Endothelial cell of umbilical vein (primary cell): ENCODE measurements at regions not wholly inside any gene's neighbourhood (a gene's known extent, or its start where the extent isn't known, plus 50 kb on each side); places are given as distances from the start of the nearest gene placed in this dataset.

Experiments used
- BruUV-seq: library from RNA; stranded (reverse); fragments of 400-500 nt; replicated peaks from 2 replicates; lab custom pipeline; 2021; lab: Mats Ljungman, UMichigan
- CTCF ChIA-PET: fragments of 300-600, 350-600 bp; sonication (Branson Sonifier 250); formaldehyde crosslinking; loops from one replicate; lab custom pipeline; 2021; ENCODE audit warnings: antibody characterized with exemption, inconsistent platforms; lab: Charles Lee
- POLR2A ChIA-PET: fragments of 300-600, 350-600 bp; sonication (Branson Sonifier 250); formaldehyde crosslinking; loops from one replicate; lab custom pipeline; 2021; ENCODE audit warnings: antibody characterized with exemption, inconsistent platforms; lab: Charles Lee
- DNase-seq: peaks from one replicate; pipeline ENCODE4 v3.0.0-alpha.2; 2011; ENCODE audit warnings: low read depth, low spot score
- FAIRE-seq: peaks from 2 replicates; lab custom pipeline; 2011; peaks lifted over from hg19 to GRCh38; lab: Jason Lieb, UNC
- H2AFZ ChIP-seq: 2 replicates; pipeline ENCODE4 v1.6.0; 2012; ENCODE audit warnings: low read depth, low read length, control low read depth, inconsistent platforms
- H3K27ac ChIP-seq: 2 replicates; pipeline ENCODE4 v1.5.1; 2011; ENCODE audit warnings: low read depth, mild to moderate bottlenecking, control low read depth, low read length, moderate library complexity; ENCODE audit not compliant: insufficient read depth
- H3K27me3 ChIP-seq, 2 experiments: 2 replicates each; pipeline versions ENCODE4 v1.6.0 to v1.6.1; 2011; ENCODE audit warnings: low read length in 2 of 2, mixed read lengths in 1 of 2; ENCODE audit not compliant: control insufficient read depth in 2 of 2, insufficient read depth in 2 of 2
- H3K36me3 ChIP-seq, 2 experiments: 2 replicates in 1 of 2; 3 replicates in 1 of 2; pipeline ENCODE4 v1.5.1; 2011; ENCODE audit warnings: low read length in 2 of 2, mild to moderate bottlenecking in 1 of 2, moderate library complexity in 1 of 2; ENCODE audit not compliant: control insufficient read depth in 2 of 2, insufficient read depth in 2 of 2; ENCODE audit errors: extremely low read depth in 1 of 2
- H3K4me1 ChIP-seq: 3 replicates; pipeline ENCODE4 v1.5.1; 2011; ENCODE audit warnings: mild to moderate bottlenecking, low read length; ENCODE audit not compliant: control insufficient read depth, insufficient read depth; ENCODE audit errors: extremely low read depth
- H3K4me2 ChIP-seq: 2 replicates; pipeline ENCODE4 v1.6.1; 2011; ENCODE audit warnings: low read length, control low read depth, mixed read lengths; ENCODE audit not compliant: insufficient read depth
- H3K4me3 ChIP-seq, 3 experiments: fragments of 200-600 bp in 1 of 3; sonication (generic), shearing (Covaris generic) in 1 of 3; replicated peaks in 1 of 3; 2 replicates each; pipeline ENCODE4 v1.5.1; 2011 to 2016; ENCODE audit warnings: control low read depth in 3 of 3, low read length in 3 of 3, mild to moderate bottlenecking in 2 of 3, inconsistent platforms in 1 of 3, low read depth in 1 of 3, moderate library complexity in 1 of 3; ENCODE audit not compliant: insufficient read depth in 1 of 3
- H3K79me2 ChIP-seq: 2 replicates; pipeline ENCODE4 v1.6.0; 2012; ENCODE audit warnings: low read length, inconsistent platforms; ENCODE audit not compliant: control insufficient read depth, insufficient read depth
- H3K9ac ChIP-seq: replicated peaks from 2 replicates; pipeline ENCODE3; 2011; ENCODE audit warnings: low read length, control low read depth; ENCODE audit not compliant: insufficient read depth; ENCODE audit errors: extremely low read depth
- H3K9me1 ChIP-seq: replicated peaks from 3 replicates; pipeline ENCODE4 v1.6.0; 2011; ENCODE audit warnings: mild to moderate bottlenecking, low read length; ENCODE audit not compliant: control insufficient read depth, insufficient read depth; ENCODE audit errors: extremely low read depth
- H3K9me3 ChIP-seq: replicated peaks from 2 replicates; pipeline ENCODE4 v1.5.1; 2012; ENCODE audit warnings: low read length, inconsistent platforms; ENCODE audit not compliant: control insufficient read depth, insufficient read depth
- H4K20me1 ChIP-seq: replicated peaks from 2 replicates; pipeline ENCODE3; 2011; ENCODE audit warnings: mild to moderate bottlenecking, low read length; ENCODE audit not compliant: control insufficient read depth, insufficient read depth; ENCODE audit errors: extremely low read depth
- EZH2 ChIP-seq: IDR thresholded peaks from 2 replicates; pipeline ENCODE4 v1.6.1; 2012; ENCODE audit warnings: borderline replicate concordance, low read depth, mild to moderate bottlenecking, moderate library complexity, low read length, inconsistent platforms; ENCODE audit not compliant: severe bottlenecking
- FOS ChIP-seq: IDR thresholded peaks from 2 replicates; pipeline ENCODE4 v1.6.1; 2011; ENCODE audit warnings: mild to moderate bottlenecking, low read length, moderate library complexity, borderline replicate concordance; ENCODE audit not compliant: insufficient read depth
- GATA2 ChIP-seq: IDR thresholded peaks from 2 replicates; pipeline ENCODE4 v1.7.0; 2011; ENCODE audit warnings: low read depth, mild to moderate bottlenecking, moderate library complexity, mixed read lengths, low read length; ENCODE audit not compliant: insufficient read length, insufficient read depth
- JUN ChIP-seq: IDR thresholded peaks from 2 replicates; pipeline ENCODE4 v1.6.1; 2011; ENCODE audit warnings: borderline replicate concordance, low read depth; ENCODE audit not compliant: insufficient read length, insufficient read depth
- MYC ChIP-seq: IDR thresholded peaks from one replicate; pipeline ENCODE4 v1.6.1; 2011; ENCODE audit warnings: mild to moderate bottlenecking, low read depth, low read length
- POLR2A ChIP-seq: IDR thresholded peaks from 2 replicates; pipeline ENCODE4 v1.6.1; 2012; ENCODE audit warnings: low read depth, mild to moderate bottlenecking, control low read depth, low read length
- POLR2AphosphoS5 ChIP-seq: IDR thresholded peaks from 2 replicates; pipeline ENCODE4 v1.6.1; 2012; ENCODE audit warnings: low read depth, mild to moderate bottlenecking, control low read depth, low read length, moderate library complexity; ENCODE audit not compliant: insufficient read depth
- dilution Hi-C: fragments of 300-500 bp; cut with MboI; formaldehyde crosslinking; loops from one replicate; pipeline ENCODE4 v1.15.0; 2019; ENCODE audit warnings: low sequenced_read_pairs; ENCODE audit not compliant: extremely low pct_ligation_motif_present
- intact Hi-C: fragments of 100-400 bp; cut with micrococcal nuclease; formaldehyde crosslinking; loops from one replicate; pipeline ENCODE4 v1.10.0; 2022
- TF ChIP-seq, protein P1 (sequence below), 2 donors: IDR thresholded peaks; 1 replicate in 1 of 2; 2 replicates in 1 of 2; pipeline ENCODE4 v1.5.1; 2011; ENCODE audit warnings: low read length in 2 of 2, mild to moderate bottlenecking in 2 of 2, moderate library complexity in 2 of 2, control low read depth in 1 of 2, inconsistent platforms in 1 of 2, low read depth in 1 of 2; ENCODE audit not compliant: insufficient read depth in 1 of 2; ENCODE audit errors: extremely low read depth in 1 of 2
- TF ChIP-seq, protein P2 (sequence below): IDR thresholded peaks from 2 replicates; pipeline ENCODE4 v1.6.1; 2011; ENCODE audit not compliant: insufficient read depth, insufficient read length

DNA sequence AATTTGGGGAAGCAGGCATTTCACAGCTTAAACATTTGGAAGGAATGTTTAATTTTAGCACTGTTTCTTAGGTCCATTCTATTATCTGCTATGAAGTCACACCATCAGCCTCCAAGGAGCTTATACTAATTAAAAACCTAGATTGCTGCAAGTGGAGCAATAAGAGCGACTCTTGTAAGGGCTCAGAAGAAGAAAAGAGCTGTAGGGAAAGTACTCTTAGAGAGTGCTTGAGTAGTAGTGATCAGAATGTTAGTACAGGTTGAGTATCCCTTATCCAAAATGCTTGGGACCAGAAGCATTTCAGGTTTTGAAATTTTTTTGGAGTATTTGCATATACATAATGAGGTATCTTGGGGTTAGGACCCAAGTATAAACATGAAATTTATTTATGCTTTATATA is 285.3 kb downstream of the UBE3D start:
- Histone ChIP-seq H3K27ac (no peak overlapping the region), H3K36me3 (no peaks in the 10 kb centered on the region), H3K4me2 (no peak overlapping the region), H3K79me2 (no peaks in the 10 kb centered on the region), H3K9ac (no peak overlapping the region), H3K4me3 (no peak overlapping the region), H3K4me1 (no peaks in the 10 kb centered on the region), H3K9me1 (no peaks in the 10 kb centered on the region), H4K20me1 (no peaks in the 10 kb centered on the region), H3K9me3 (no peaks in the 10 kb centered on the region), H3K27me3 (no peaks in the 10 kb centered on the region), H2AFZ (no peak overlapping the region)
- DNase-seq: no peak
- ChIA-PET CTCF (interaction anchor here (0.7 kb wide), 1 partner anchor 48 kb away, joined by 3 read pairs; no protein-coding TSS in a partner anchor), POLR2A (no interaction called here)
- BruUV-seq: no TSS peak
- dilution Hi-C loops (no loop called here), intact Hi-C loops (no loop called here)
- no peak for FAIRE-seq
- TF ChIP-seq POLR2A (no peak), MYC (no peak)
- TF ChIP-seq, protein P1, sequence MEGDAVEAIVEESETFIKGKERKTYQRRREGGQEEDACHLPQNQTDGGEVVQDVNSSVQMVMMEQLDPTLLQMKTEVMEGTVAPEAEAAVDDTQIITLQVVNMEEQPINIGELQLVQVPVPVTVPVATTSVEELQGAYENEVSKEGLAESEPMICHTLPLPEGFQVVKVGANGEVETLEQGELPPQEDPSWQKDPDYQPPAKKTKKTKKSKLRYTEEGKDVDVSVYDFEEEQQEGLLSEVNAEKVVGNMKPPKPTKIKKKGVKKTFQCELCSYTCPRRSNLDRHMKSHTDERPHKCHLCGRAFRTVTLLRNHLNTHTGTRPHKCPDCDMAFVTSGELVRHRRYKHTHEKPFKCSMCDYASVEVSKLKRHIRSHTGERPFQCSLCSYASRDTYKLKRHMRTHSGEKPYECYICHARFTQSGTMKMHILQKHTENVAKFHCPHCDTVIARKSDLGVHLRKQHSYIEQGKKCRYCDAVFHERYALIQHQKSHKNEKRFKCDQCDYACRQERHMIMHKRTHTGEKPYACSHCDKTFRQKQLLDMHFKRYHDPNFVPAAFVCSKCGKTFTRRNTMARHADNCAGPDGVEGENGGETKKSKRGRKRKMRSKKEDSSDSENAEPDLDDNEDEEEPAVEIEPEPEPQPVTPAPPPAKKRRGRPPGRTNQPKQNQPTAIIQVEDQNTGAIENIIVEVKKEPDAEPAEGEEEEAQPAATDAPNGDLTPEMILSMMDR (IDR thresholded peaks at IDR 0.05; ENCODE audit: extremely low read depth in 1 of 2, insufficient read depth in 1 of 2, low read depth in 1 of 2, low read length in 2 of 2): no peak

DNA sequence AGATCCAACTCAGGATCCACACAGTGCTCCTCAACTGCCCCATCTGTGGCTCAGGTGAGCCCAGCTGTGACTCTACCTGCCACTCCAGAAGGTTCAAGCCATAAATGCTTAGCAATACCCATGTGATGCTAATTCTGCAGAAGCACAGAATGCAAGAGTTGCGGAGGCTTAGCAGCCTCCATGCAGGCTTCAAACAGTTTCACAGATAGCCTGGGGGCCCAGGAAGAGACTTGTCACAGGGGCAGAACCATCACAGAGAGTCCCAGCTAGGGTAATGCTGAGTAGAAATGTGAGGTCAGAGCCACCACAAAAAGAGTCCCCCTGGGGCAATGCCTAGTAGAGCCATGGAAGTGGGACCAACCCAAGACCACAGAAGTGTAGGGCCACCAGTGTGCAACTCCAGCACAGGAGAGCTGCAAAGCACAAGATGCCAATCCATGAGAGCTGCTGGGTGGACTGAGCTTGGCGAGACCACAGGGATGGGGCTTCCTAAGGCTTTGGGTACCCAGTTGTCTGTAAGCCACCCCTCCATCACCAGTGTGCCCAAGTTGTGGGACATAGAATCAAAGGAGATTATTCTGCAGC is 283.9 kb downstream of the UBE3D start:
- H3K27me3 ChIP-seq: no peaks in the 10 kb centered on the region
- H3K4me3 ChIP-seq: no peak overlapping the region
- dilution Hi-C loops (no loop called here), intact Hi-C loops (no loop called here)
- H3K4me1 ChIP-seq: no peaks in the 10 kb centered on the region
- no peak overlapping the region for H2AFZ ChIP-seq
- ChIA-PET POLR2A (no interaction called here), CTCF (no interaction called here)
- H3K9ac ChIP-seq: no peak overlapping the region
- BruUV-seq: no TSS peak
- H3K79me2 ChIP-seq: no peaks in the 10 kb centered on the region
- H4K20me1 ChIP-seq: no peaks in the 10 kb centered on the region
- FAIRE-seq (no peak), DNase-seq (no peak)
- no peaks in the 10 kb centered on the region for H3K9me1 ChIP-seq
- TF ChIP-seq EZH2 (no peak), POLR2AphosphoS5 (no peak), GATA2 (no peak), POLR2A (no peak), JUN (no peak), FOS (no peak), MYC (no peak)
- TF ChIP-seq, protein P2, sequence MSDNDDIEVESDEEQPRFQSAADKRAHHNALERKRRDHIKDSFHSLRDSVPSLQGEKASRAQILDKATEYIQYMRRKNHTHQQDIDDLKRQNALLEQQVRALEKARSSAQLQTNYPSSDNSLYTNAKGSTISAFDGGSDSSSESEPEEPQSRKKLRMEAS: no peak
- TF ChIP-seq, protein P1 (IDR thresholded peaks at IDR 0.05; ENCODE audit: extremely low read depth in 1 of 2, insufficient read depth in 1 of 2, low read depth in 1 of 2, low read length in 2 of 2): no peak
- no peak overlapping the region for H3K27ac ChIP-seq
- no peaks in the 10 kb centered on the region for H3K36me3 ChIP-seq
- H3K4me2 ChIP-seq: no peak overlapping the region
- H3K9me3 ChIP-seq: no peaks in the 10 kb centered on the region
